Chondrocyte (in vitro differentiated cells): ENCODE measurements at regions not wholly inside any gene's neighbourhood (a gene's known extent, or its start where the extent isn't known, plus 50 kb on each side); places are given as distances from the start of the nearest gene placed in this dataset.
A peak's percentile ranks its signal among the peaks of the same experiment; 100 is the strongest.

Experiments
- DNase-seq: peaks from one replicate; pipeline ENCODE4 v3.0.0; 2021; ENCODE audit warnings: mixed read lengths, low spot score
- H3K27ac Mint-ChIP-seq: one replicate; pipeline ENCODE4 v1.8.0; 2021; ENCODE audit warnings: mild to moderate bottlenecking, moderate library complexity, mixed read lengths; ENCODE audit not compliant: unreplicated experiment
- H3K27me3 Mint-ChIP-seq: 2 replicates; pipeline ENCODE4 v1.8.0; 2021; ENCODE audit warnings: low read depth, mixed read lengths
- H3K36me3 Mint-ChIP-seq: 2 replicates; pipeline ENCODE4 v1.8.0; 2021; ENCODE audit warnings: low read depth, mixed read lengths
- H3K4me1 Mint-ChIP-seq: 2 replicates; pipeline ENCODE4 v1.8.0; 2021; ENCODE audit warnings: low read depth, mild to moderate bottlenecking, mixed read lengths
- H3K4me3 Mint-ChIP-seq: one replicate; pipeline ENCODE4 v1.8.0; 2021; ENCODE audit warnings: mild to moderate bottlenecking, moderate library complexity, mixed read lengths; ENCODE audit not compliant: unreplicated experiment
- H3K9me3 Mint-ChIP-seq: 2 replicates; pipeline ENCODE4 v1.8.0; 2021; ENCODE audit warnings: low read depth, mixed read lengths
- TF ChIP-seq, protein P1 (sequence below): fragments of 200-600 bp; sonication (generic); IDR thresholded peaks from 2 replicates; pipeline ENCODE4 v1.5.0; 2021; ENCODE audit warnings: antibody characterized with exemption, mild to moderate bottlenecking, moderate library complexity

DNA sequence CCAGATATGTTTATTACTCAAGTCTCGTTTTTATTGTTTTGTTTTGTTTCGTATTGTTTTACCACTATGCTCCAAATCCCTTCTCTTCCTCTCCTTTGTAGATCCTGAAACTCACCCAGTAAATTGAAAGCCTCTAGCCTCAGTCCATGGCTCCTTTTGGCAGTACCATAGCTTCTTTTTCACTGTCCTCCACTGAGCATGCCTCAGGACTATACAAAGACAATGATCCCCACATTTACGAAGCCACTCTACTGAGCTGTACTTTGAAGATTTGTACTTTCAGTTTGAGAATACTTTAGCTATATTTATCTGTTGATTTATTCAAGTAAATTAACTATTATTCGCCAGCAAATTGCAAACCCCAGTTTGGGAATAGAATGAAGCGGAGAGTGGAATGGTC lies 159.1 kb upstream of the SLITRK3 start:
- Mint-ChIP-seq H3K27ac (no peak overlapping the region), H3K4me3 (no peak overlapping the region), H3K27me3 (peaks cover 3% of the 10 kb centered on the region), H3K36me3 (no peaks in the 10 kb centered on the region), H3K4me1 (no peaks in the 10 kb centered on the region), H3K9me3 (no peaks in the 10 kb centered on the region)
- TF ChIP-seq, protein P1, sequence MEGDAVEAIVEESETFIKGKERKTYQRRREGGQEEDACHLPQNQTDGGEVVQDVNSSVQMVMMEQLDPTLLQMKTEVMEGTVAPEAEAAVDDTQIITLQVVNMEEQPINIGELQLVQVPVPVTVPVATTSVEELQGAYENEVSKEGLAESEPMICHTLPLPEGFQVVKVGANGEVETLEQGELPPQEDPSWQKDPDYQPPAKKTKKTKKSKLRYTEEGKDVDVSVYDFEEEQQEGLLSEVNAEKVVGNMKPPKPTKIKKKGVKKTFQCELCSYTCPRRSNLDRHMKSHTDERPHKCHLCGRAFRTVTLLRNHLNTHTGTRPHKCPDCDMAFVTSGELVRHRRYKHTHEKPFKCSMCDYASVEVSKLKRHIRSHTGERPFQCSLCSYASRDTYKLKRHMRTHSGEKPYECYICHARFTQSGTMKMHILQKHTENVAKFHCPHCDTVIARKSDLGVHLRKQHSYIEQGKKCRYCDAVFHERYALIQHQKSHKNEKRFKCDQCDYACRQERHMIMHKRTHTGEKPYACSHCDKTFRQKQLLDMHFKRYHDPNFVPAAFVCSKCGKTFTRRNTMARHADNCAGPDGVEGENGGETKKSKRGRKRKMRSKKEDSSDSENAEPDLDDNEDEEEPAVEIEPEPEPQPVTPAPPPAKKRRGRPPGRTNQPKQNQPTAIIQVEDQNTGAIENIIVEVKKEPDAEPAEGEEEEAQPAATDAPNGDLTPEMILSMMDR: no peak
- no peak for DNase-seq

DNA sequence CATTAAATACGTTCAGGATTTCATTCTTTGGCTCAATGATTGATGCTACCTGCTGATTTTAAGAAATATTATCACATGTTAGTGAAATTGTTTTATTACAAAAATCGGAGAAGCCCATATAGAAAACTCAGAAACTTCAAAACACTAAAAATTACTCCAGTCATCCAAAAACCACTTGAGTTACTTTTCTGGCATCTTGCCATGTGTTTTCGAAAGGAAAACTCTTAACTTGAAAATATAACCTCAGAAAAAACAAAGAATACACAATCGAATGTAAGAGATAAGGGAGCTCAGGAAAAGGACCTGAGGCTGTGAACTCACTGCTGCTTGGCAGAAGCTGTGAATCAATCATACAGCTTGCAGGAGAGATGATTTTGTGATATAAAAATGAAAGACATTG lies 151.3 kb upstream of the SLITRK3 start:
- Mint-ChIP-seq H3K27me3 (peaks cover 4% of the 10 kb centered on the region), H3K4me3 (no peak overlapping the region), H3K27ac (no peak overlapping the region), H3K9me3 (no peaks in the 10 kb centered on the region), H3K36me3 (no peaks in the 10 kb centered on the region), H3K4me1 (no peaks in the 10 kb centered on the region)
- TF ChIP-seq, protein P1: no peak
- no peak for DNase-seq

DNA sequence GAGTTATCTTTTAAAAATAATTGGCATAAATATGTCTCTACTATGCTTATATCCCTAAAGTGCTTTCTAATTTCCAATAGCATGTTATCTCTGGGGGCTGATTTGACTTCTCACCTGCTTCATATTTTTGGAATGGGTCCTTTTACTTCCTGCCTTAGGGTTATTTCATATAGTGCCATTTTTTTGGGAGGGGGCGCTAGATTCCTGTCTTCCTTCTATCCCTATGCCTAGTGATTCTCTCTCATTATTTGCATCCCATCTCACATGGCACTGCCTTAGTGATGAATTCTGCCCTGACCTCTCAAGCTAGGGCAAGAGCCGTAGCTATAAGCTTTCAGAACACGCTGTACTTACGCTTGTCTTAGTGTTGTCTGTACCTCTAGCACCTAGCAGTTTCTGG lies 150.3 kb upstream of the SLITRK3 start:
- Mint-ChIP-seq H3K27me3 (peaks cover 3% of the 10 kb centered on the region), H3K27ac (no peak overlapping the region), H3K36me3 (no peaks in the 10 kb centered on the region), H3K4me1 (no peaks in the 10 kb centered on the region), H3K4me3 (no peak overlapping the region), H3K9me3 (no peaks in the 10 kb centered on the region)
- TF ChIP-seq, protein P1: no peak
- no peak for DNase-seq

DNA sequence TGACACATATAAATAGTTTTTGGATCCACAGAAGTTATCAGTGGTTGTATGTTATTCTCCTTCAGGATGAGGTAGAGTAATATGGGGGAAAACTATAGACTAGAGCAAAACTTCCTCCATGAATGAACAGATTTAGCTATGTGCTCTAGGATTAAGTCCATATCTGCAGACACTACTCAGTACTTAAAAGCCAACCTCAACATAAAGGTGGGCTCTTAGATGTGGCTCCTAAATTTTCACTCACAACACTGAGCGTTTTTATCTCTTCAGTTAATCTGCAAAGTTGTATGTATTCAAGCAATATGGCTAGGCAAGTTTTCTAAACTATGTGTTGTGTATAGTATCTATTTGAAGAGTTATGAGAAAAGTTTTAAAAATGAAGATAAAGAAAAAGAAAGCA lies 147.0 kb upstream of the SLITRK3 start:
- Mint-ChIP-seq H3K4me3 (no peak overlapping the region), H3K36me3 (no peaks in the 10 kb centered on the region), H3K4me1 (no peaks in the 10 kb centered on the region), H3K9me3 (no peaks in the 10 kb centered on the region), H3K27ac (no peak overlapping the region), H3K27me3 (peaks cover 2% of the 10 kb centered on the region)
- DNase-seq: no peak
- TF ChIP-seq, protein P1: no peak

DNA sequence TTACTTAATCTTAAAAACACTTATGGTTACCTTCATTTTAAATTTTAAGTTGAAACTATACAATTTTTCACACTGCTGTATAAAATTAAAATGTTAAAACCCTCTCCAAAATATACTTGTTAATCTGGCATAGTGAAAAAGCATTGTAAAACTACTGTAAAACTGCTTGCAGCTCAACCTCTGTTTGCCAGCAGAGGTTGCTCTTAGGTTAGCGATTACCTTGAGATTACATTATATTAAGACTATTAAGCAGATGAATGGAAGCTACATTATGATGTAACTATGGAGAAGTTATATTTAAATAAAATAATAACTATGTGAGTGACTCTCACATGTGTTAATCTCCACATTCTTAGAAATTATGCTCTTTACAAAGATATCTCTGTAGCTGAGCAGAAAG lies 143.6 kb upstream of the SLITRK3 start:
- no peak for DNase-seq
- H3K4me1 Mint-ChIP-seq: no peaks in the 10 kb centered on the region
- TF ChIP-seq, protein P1: peak; percentile 67
- no peak overlapping the region for H3K4me3 Mint-ChIP-seq
- H3K27ac Mint-ChIP-seq: no peak overlapping the region
- no peaks in the 10 kb centered on the region for H3K36me3 Mint-ChIP-seq
- no peaks in the 10 kb centered on the region for H3K9me3 Mint-ChIP-seq
- H3K27me3 Mint-ChIP-seq: peaks cover 2% of the 10 kb centered on the region
